GF-D8 (cell line): ENCODE measurements at regions not wholly inside any gene's neighbourhood (a gene's known extent, or its start where the extent isn't known, plus 50 kb on each side); places are given as distances from the start of the nearest gene placed in this dataset.
"Not testable (repeated sequence)": the region's sequence is repeated elsewhere in the genome, so short reads cannot be mapped to it uniquely, and the experiment has no call there.

Source experiments
- DNase-seq: peaks from one replicate; lab custom pipeline; 2025; lab: John Stamatoyannopoulos, UW

GRCh38 chr18:44539926-44540325 lies 140.8 kb upstream of the SETBP1 start:
- DNase-seq: no peak

- DNase-seq: no peak
Observed at GRCh38 chr18:44541159-44541558, 139.5 kb upstream of the SETBP1 start.

GRCh38 chr18:44541781-44542180 lies 138.9 kb upstream of the SETBP1 start:
- no peak for DNase-seq

- DNase-seq: no peak
Observed at GRCh38 chr18:44543387-44543786, 137.3 kb upstream of the SETBP1 start.

GRCh38 chr18:44545359-44545985 lies 135.2 kb upstream of the SETBP1 start:
- no peak for DNase-seq

GRCh38 chr18:44546954-44547353 lies 133.7 kb upstream of the SETBP1 start:
- no peak for DNase-seq

- no peak for DNase-seq
Observed at GRCh38 chr18:44548291-44549221, 132.1 kb upstream of the SETBP1 start.

GRCh38 chr18:44552706-44553105 lies 128.0 kb upstream of the SETBP1 start:
- no peak for DNase-seq

GRCh38 chr18:44556296-44556695 lies 124.4 kb upstream of the SETBP1 start:
- no peak for DNase-seq

- no peak for DNase-seq
Observed at GRCh38 chr18:44557616-44558151, 123.0 kb upstream of the SETBP1 start.

GRCh38 chr18:44558767-44559166 lies 121.9 kb upstream of the SETBP1 start:
- DNase-seq: no peak

GRCh38 chr18:44562986-44563385 lies 117.7 kb upstream of the SETBP1 start:
- DNase-seq: no peak

GRCh38 chr18:44564922-44565321 lies 115.8 kb upstream of the SETBP1 start:
- no peak for DNase-seq

- DNase-seq: no peak
Observed at GRCh38 chr18:44568342-44568741, 112.3 kb upstream of the SETBP1 start.

- DNase-seq: no peak
Observed at GRCh38 chr18:44568986-44569385, 111.7 kb upstream of the SETBP1 start.

- no peak for DNase-seq
Observed at GRCh38 chr18:44569391-44570055, 111.2 kb upstream of the SETBP1 start.

- no peak for DNase-seq
Observed at GRCh38 chr18:44579028-44579702, 101.5 kb upstream of the SETBP1 start.

- DNase-seq: no peak
Observed at GRCh38 chr18:44579745-44580144, 100.9 kb upstream of the SETBP1 start.

GRCh38 chr18:44580159-44580558 lies 100.5 kb upstream of the SETBP1 start:
- DNase-seq: no peak

GRCh38 chr18:44580782-44581181 lies 99.9 kb upstream of the SETBP1 start:
- not testable (repeated sequence) for DNase-seq

GRCh38 chr18:44582456-44582855 lies 98.2 kb upstream of the SETBP1 start:
- DNase-seq: no peak

- DNase-seq: no peak
Observed at GRCh38 chr18:44584900-44585299, 95.8 kb upstream of the SETBP1 start.
